HepG2 (cell line): ENCODE measurements at regions not wholly inside any gene's neighbourhood (a gene's known extent, or its start where the extent isn't known, plus 50 kb on each side); places are given as distances from the start of the nearest gene placed in this dataset.
A peak's percentile ranks its signal among the peaks of the same experiment; 100 is the strongest.

Experiments used
- ATAC-seq: fragments of 200-7000 bp; cut with Tn5 transposase; 3 replicates; pipeline ENCODE4 v1.9.1; 2020; ENCODE audit warnings: mild to moderate bottlenecking, moderate library complexity
- BruUV-seq: library from RNA; stranded (reverse); fragments of 400-500 nt; replicated peaks from 2 replicates; lab custom pipeline; 2021; lab: Mats Ljungman, UMichigan
- CTCF ChIA-PET: fragments of 300-600 bp; formaldehyde crosslinking; extraction: SDS; loops from one replicate; lab custom pipeline; 2021; ENCODE audit warnings: low total read pairs, inconsistent platforms, low intra/inter-chr PET ratio; lab: Yijun Ruan, JAX
- POLR2A ChIA-PET: fragments of 350-600 bp; sonication (Branson Sonifier 250); formaldehyde crosslinking; loops from one replicate; lab custom pipeline; 2020; ENCODE audit warnings: antibody characterized with exemption, inconsistent platforms; lab: Yijun Ruan, JAX
- DNase-seq: peaks from one replicate; pipeline ENCODE4 v3.0.0-alpha.2; 2015; ENCODE audit warnings: low spot score
- FAIRE-seq: peaks from 3 replicates; lab custom pipeline; 2011; peaks lifted over from hg19 to GRCh38; lab: Jason Lieb, UNC
- H2AFZ ChIP-seq: one replicate; pipeline ENCODE4 v1.6.1; 2011; ENCODE audit warnings: low read length, inconsistent platforms
- H3K27ac ChIP-seq: fragments of 300-600 bp; 3 replicates; pipeline ENCODE4 v1.8.0; 2011; ENCODE audit warnings: mixed run types, mild to moderate bottlenecking, mixed read lengths, low read length, inconsistent platforms; ENCODE audit not compliant: insufficient read depth; ENCODE audit errors: extremely low read length
- H3K27me3 ChIP-seq, 2 experiments: fragments of 200-600 bp in 1 of 2; 2 replicates in 1 of 2; 3 replicates in 1 of 2; pipeline versions ENCODE4 v1.6.0 to v1.8.0; 2011; ENCODE audit warnings: low read length in 2 of 2, mild to moderate bottlenecking in 2 of 2, moderate library complexity in 2 of 2, inconsistent platforms in 1 of 2; ENCODE audit not compliant: insufficient read depth in 2 of 2, control insufficient read depth in 1 of 2
- H3K36me3 ChIP-seq, 2 experiments: fragments of 200-600 bp in 1 of 2; replicated peaks in 1 of 2; 2 replicates in 1 of 2; 3 replicates in 1 of 2; pipeline versions ENCODE4 v1.5.1 to v1.8.0; 2011; ENCODE audit warnings: low read length in 2 of 2, inconsistent platforms in 1 of 2; ENCODE audit not compliant: insufficient read depth in 2 of 2, control insufficient read depth in 1 of 2
- H3K4me1 ChIP-seq: 2 replicates; pipeline ENCODE4 v1.5.1; 2012; ENCODE audit warnings: low read length, inconsistent platforms; ENCODE audit not compliant: insufficient read depth
- H3K4me2 ChIP-seq: 2 replicates; pipeline ENCODE4 v1.6.0; 2011; ENCODE audit warnings: low read depth, low read length, inconsistent platforms
- H3K4me3 ChIP-seq, 3 experiments: fragments of 200-600 bp in 1 of 3; sonication (generic), shearing (Covaris generic) in 1 of 3; replicated peaks in 1 of 3; 2 replicates each; pipeline ENCODE4 v1.5.1; 2011 to 2016; ENCODE audit warnings: low read length in 3 of 3, inconsistent platforms in 2 of 3, low read depth in 2 of 3, mild to moderate bottlenecking in 2 of 3, control low read depth in 1 of 3, mixed read lengths in 1 of 3; ENCODE audit not compliant: insufficient read depth in 1 of 3
- H3K79me2 ChIP-seq: one replicate; pipeline ENCODE4 v1.6.1; 2011; ENCODE audit warnings: low read length, inconsistent platforms; ENCODE audit not compliant: insufficient read depth
- H3K9ac ChIP-seq: 2 replicates; pipeline ENCODE4 v1.6.0; 2011; ENCODE audit warnings: mild to moderate bottlenecking, low read depth, low read length, inconsistent platforms; ENCODE audit not compliant: insufficient read depth
- H3K9me3 ChIP-seq: 2 replicates; pipeline ENCODE4 v1.5.1; 2012; ENCODE audit warnings: mild to moderate bottlenecking, low read length
- H4K20me1 ChIP-seq: 2 replicates; pipeline ENCODE4 v1.6.0; 2011; ENCODE audit warnings: inconsistent platforms, mild to moderate bottlenecking, low read length, moderate library complexity; ENCODE audit not compliant: insufficient read depth
- CREB1 ChIP-seq, 2 experiments: fragments of 450-650 bp in 1 of 2; IDR thresholded peaks; 2 replicates each; pipeline ENCODE4 v1.6.1; 2016 to 2017; ENCODE audit warnings: control low read depth in 1 of 2, mild to moderate bottlenecking in 1 of 2, missing compliant biosample characterization in 1 of 2, missing genetic modification characterization in 1 of 2
- in situ Hi-C: cut with HindIII; loops from 2 replicates; pipeline ENCODE4 v1.10.0; 2017; ENCODE audit warnings: low pct_unique_long_range_greater_than_20kb; ENCODE audit not compliant: extremely low pct_ligation_motif_present
- intact Hi-C: fragments of 100-400 bp; cut with micrococcal nuclease; formaldehyde crosslinking; loops from one replicate; pipeline ENCODE4 v1.10.0; 2022; ENCODE audit not compliant: unreplicated experiment
- TF ChIP-seq, protein P1 (sequence below): sonication (generic); formaldehyde crosslinking; IDR thresholded peaks from 2 replicates; pipeline ENCODE4; 2020; ENCODE audit warnings: missing genetic modification reagents, mild to moderate bottlenecking, borderline replicate concordance
- TF ChIP-seq, protein P2 (sequence below), 2 experiments: IDR thresholded peaks; 2 replicates each; pipeline ENCODE4 v1.6.1; 2011 to 2012; ENCODE audit warnings: low read length in 2 of 2, borderline replicate concordance in 1 of 2, low read depth in 1 of 2, mild to moderate bottlenecking in 1 of 2, moderate library complexity in 1 of 2

DNA sequence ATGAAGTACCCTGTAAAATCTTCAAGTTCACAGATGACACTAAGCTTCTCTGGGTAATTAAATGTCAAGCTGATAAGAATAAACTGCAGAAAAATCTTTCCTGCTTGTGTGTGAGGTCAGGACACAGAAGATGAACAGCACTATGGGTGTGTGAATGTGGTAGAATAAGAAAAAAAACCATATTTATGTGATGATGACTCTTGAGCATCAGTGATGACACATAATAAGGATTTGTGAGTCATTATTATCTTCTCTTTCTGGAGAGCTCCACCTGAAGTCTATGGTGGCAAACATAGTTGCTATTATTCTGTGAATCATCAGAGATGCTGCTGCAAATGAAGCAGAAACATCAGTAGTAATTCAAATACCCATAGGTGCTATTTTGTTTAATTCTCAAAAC is 422.4 kb downstream of the DIPK2A start:
- intact Hi-C loops: no loop called here
- in situ Hi-C loops: no loop called here
- no peak overlapping the region for H3K9ac ChIP-seq
- DNase-seq (no peak), ATAC-seq (no peak), FAIRE-seq (no peak)
- H3K4me1 ChIP-seq: no peaks in the 10 kb centered on the region
- BruUV-seq: no TSS peak
- H3K36me3 ChIP-seq: no peaks in the 10 kb centered on the region
- no peak overlapping the region for H2AFZ ChIP-seq
- no peak overlapping the region for H3K4me3 ChIP-seq
- no peak overlapping the region for H3K27ac ChIP-seq
- ChIA-PET POLR2A (no interaction called here), CTCF (no interaction called here)
- TF ChIP-seq, protein P1, sequence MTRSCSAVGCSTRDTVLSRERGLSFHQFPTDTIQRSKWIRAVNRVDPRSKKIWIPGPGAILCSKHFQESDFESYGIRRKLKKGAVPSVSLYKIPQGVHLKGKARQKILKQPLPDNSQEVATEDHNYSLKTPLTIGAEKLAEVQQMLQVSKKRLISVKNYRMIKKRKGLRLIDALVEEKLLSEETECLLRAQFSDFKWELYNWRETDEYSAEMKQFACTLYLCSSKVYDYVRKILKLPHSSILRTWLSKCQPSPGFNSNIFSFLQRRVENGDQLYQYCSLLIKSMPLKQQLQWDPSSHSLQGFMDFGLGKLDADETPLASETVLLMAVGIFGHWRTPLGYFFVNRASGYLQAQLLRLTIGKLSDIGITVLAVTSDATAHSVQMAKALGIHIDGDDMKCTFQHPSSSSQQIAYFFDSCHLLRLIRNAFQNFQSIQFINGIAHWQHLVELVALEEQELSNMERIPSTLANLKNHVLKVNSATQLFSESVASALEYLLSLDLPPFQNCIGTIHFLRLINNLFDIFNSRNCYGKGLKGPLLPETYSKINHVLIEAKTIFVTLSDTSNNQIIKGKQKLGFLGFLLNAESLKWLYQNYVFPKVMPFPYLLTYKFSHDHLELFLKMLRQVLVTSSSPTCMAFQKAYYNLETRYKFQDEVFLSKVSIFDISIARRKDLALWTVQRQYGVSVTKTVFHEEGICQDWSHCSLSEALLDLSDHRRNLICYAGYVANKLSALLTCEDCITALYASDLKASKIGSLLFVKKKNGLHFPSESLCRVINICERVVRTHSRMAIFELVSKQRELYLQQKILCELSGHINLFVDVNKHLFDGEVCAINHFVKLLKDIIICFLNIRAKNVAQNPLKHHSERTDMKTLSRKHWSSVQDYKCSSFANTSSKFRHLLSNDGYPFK: no peak
- TF ChIP-seq CREB1 (IDR thresholded peaks at IDR 0.05) (0 out of 2 replicates have a peak, but pooled peaks have one; percentile 35), CREB1 (CRISPR knock-in tag; IDR thresholded peaks at IDR 0.05) (no peak)
- TF ChIP-seq, protein P2, sequence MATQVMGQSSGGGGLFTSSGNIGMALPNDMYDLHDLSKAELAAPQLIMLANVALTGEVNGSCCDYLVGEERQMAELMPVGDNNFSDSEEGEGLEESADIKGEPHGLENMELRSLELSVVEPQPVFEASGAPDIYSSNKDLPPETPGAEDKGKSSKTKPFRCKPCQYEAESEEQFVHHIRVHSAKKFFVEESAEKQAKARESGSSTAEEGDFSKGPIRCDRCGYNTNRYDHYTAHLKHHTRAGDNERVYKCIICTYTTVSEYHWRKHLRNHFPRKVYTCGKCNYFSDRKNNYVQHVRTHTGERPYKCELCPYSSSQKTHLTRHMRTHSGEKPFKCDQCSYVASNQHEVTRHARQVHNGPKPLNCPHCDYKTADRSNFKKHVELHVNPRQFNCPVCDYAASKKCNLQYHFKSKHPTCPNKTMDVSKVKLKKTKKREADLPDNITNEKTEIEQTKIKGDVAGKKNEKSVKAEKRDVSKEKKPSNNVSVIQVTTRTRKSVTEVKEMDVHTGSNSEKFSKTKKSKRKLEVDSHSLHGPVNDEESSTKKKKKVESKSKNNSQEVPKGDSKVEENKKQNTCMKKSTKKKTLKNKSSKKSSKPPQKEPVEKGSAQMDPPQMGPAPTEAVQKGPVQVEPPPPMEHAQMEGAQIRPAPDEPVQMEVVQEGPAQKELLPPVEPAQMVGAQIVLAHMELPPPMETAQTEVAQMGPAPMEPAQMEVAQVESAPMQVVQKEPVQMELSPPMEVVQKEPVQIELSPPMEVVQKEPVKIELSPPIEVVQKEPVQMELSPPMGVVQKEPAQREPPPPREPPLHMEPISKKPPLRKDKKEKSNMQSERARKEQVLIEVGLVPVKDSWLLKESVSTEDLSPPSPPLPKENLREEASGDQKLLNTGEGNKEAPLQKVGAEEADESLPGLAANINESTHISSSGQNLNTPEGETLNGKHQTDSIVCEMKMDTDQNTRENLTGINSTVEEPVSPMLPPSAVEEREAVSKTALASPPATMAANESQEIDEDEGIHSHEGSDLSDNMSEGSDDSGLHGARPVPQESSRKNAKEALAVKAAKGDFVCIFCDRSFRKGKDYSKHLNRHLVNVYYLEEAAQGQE (IDR thresholded peaks at IDR 0.05; ENCODE audit: borderline replicate concordance in 1 of 2, low read depth in 1 of 2, low read length in 2 of 2): no peak
- no peaks in the 10 kb centered on the region for H4K20me1 ChIP-seq
- H3K27me3 ChIP-seq: no peaks in the 10 kb centered on the region
- no peak overlapping the region for H3K4me2 ChIP-seq
- peaks cover 17% of the 10 kb centered on the region for H3K9me3 ChIP-seq
- no peaks in the 10 kb centered on the region for H3K79me2 ChIP-seq
